Omental fat pad (tissue), 3 donors: ENCODE measurements at regions not wholly inside any gene's neighbourhood (a gene's known extent, or its start where the extent isn't known, plus 50 kb on each side); places are given as distances from the start of the nearest gene placed in this dataset.

ENCODE experiments used
- ATAC-seq: fragments of 150-250 bp; one replicate; pipeline ENCODE4 v1.9.1; 2016; ENCODE audit warnings: mild to moderate bottlenecking, moderate library complexity; ENCODE audit not compliant: low FRiP score
- DNase-seq: peaks from one replicate; pipeline ENCODE4 v3.0.0-alpha.2; 2019; ENCODE audit warnings: low spot score
- CTCF ChIP-seq, 3 donors: fragments of 450-650 bp; IDR thresholded peaks; one replicate each; pipeline ENCODE4 v1.5.1; 2016 to 2017; ENCODE audit warnings: antibody characterized with exemption in 3 of 3, mild to moderate bottlenecking in 3 of 3, moderate library complexity in 2 of 3

GRCh38 chr11:104652996-104653395, 245.3 kb downstream of the CASP12 start:
- ATAC-seq (no peak), DNase-seq (no peak)
- no peak for TF ChIP-seq CTCF (IDR thresholded peaks at IDR 0.05)

GRCh38 chr11:104650234-104650633, 248.0 kb downstream of the CASP12 start:
- TF ChIP-seq CTCF (IDR thresholded peaks at IDR 0.05): no peak
- ATAC-seq (no peak), DNase-seq (no peak)

- ATAC-seq (no peak), DNase-seq (no peak)
- TF ChIP-seq CTCF (IDR thresholded peaks at IDR 0.05): no peak
Observed at GRCh38 chr11:104649002-104649401, 249.3 kb downstream of the CASP12 start.

GRCh38 chr11:104645261-104646222, 252.7 kb downstream of the CASP12 start:
- DNase-seq (no peak), ATAC-seq (no peak)
- TF ChIP-seq CTCF (IDR thresholded peaks at IDR 0.05): no peak

- ATAC-seq (no peak), DNase-seq (no peak)
- TF ChIP-seq CTCF (IDR thresholded peaks at IDR 0.05): no peak
Observed at GRCh38 chr11:104637662-104638170, 260.5 kb downstream of the CASP12 start.

- no peak for TF ChIP-seq CTCF (IDR thresholded peaks at IDR 0.05)
- no peak for DNase-seq
- no peak for ATAC-seq
Observed at GRCh38 chr11:104633226-104633625, 265.0 kb downstream of the CASP12 start.

DNA sequence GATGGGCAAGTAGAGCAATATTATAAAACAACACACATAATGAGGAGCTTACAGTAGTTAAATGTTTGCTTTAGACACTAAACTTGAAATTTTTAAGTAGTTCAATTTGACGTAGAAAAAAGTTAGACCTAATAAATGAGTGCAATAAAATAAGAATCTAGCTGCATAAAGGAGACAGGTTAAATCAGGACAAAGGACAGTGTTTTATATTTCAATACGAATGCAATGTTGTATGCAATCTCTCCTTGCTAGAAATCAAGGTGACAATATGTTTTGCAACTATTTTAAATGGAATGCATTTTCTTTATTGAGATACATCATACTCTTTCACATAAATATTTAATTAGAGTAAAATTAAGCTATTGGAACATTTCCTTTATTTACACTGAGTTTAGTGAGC, 267.9 kb downstream of the CASP12 start:
- DNase-seq (no peak), ATAC-seq (no peak)
- no peak for TF ChIP-seq CTCF (IDR thresholded peaks at IDR 0.05)
